EH (cell line): ENCODE measurements at regions not wholly inside any gene's neighbourhood (a gene's known extent, or its start where the extent isn't known, plus 50 kb on each side); places are given as distances from the start of the nearest gene placed in this dataset.
A peak's percentile ranks its signal among the peaks of the same experiment; 100 is the strongest.

Source experiments
- DNase-seq: peaks from one replicate; pipeline ENCODE4 v3.0.0-alpha.2; 2015; ENCODE audit warnings: low read depth

DNA sequence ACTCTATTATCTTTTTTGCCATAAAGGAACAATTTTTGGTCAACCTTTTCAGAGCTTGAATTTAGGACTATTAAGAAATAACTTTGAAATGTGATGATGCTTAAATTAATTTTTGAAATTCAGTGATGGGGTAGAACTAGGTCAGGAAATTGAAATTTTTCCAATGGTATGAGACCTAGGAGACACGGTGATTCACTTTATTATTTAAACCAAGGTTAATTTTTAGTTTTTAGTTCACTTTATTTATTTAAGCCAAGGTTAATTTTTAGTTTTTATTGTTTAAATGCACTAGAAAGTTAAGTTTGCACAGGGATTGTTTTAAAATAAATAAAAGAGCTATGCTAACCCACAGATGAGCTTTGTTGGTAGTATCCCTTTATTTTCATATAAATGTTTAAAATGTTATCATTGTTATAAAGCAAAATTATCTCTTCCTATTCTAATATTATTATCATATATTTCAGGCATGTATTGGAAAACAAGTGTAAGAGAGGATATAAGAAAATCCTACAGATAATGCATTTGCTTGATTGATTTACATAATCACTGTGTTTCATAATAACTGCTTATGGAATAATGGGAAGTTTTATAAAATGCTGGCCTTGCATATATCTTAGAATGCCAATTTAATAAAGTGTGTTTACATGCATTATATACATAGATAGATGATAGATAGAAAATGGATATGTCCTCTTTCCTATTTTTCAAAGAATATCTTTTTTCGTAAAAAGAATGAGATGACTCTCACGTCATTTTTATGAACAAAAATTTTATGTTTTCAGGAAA, 163.6 kb downstream of the HGF start:
- DNase-seq = no peak

DNA sequence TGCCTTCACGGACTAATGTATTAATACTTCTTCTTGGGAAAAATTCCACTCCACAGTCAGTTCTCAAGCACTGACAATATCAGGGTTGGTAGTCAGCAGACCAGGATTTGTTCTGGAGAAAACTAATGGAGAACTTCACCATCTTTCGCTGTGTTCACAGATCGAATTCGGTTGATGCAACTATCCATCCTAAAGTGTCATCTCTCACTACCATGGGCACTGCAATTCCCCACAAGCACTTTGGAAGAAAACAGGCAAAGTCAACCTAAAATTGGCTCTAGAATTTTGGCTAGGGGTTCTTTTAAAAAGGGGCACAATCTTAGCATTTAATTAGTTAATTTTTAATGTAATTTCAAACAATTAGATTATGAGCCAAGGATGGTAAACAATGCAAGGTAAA, 164.4 kb downstream of the HGF start:
- DNase-seq = no peak

DNA sequence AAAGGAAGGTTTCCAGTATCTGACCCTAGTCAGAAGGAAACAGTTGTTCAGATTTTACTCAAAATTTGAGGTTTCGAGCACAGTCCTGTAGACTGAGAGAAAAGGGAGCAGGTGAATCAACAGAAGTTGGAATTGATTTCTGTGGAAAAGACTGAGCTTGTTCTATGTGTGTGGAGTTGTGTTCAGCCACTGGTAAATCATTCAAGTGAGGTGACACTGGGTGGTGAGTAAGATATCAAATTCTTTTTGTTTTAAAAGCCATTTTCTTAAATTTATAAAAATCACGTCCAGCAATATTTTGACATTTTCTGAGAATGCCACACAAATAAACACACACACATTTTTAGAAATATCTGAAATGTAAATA, 165.1 kb downstream of the HGF start:
- no peak for DNase-seq

DNA sequence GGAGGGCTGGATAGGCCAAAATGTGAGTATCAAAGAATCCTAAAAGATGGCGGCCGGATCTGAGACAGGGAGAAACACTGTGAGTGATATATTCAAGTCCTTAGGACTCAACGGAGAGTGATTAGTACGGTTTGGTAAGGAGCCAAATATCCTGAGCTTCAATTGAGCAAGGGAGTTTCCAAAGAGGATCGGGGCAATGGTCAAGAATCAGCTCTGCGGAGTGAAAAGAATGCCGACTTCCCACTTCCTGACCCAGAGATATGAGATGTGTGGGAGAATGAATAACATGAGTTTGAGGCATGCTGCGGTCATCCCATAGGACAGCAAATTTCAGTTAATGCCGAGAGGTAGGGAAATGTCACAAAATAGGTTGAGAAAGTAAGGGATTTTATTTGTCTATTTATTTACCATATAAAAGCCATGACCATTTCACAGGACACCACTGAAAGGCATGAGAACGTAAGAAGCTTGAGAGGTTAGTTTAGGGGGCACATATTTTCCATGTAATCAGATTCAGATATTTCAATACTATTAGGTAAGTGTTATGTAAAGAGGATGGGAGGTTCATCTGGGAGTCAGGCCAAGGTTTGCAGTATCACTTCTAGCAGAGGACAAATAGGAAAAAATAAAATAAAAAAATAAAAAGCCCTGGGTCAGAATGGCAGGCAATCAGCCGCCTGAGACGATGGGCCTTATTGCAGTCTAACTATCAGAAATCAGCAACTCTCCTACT, 165.6 kb downstream of the HGF start:
- DNase-seq = peak; percentile 61

- DNase-seq = peak; percentile 90
Measured at GRCh38 chr7:81600608-81601007, 169.2 kb downstream of the HGF start.

DNA sequence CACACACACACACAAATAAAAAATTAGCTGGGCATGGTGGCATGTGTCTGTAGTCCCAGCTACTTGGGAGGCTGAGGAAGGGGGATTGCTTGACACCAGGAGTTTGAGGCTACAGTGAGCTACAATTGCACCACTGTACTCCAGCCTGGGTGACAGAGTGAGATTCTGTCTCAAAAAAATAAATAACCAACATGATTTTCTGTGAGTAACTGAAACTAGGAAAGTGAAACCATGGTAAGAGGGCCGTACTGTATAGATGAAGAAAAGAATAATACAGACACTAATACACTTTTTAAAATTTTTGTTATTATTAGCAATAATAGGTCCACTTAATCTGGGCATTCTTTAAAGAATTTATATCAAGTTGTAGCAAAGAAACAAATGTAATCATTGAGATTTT, 170.9 kb downstream of the HGF start:
- DNase-seq = no peak

GRCh38 chr7:81594767-81595166, 175.1 kb downstream of the HGF start:
- DNase-seq = no peak

GRCh38 chr7:81590131-81590530, 179.7 kb downstream of the HGF start:
- no peak for DNase-seq

DNA sequence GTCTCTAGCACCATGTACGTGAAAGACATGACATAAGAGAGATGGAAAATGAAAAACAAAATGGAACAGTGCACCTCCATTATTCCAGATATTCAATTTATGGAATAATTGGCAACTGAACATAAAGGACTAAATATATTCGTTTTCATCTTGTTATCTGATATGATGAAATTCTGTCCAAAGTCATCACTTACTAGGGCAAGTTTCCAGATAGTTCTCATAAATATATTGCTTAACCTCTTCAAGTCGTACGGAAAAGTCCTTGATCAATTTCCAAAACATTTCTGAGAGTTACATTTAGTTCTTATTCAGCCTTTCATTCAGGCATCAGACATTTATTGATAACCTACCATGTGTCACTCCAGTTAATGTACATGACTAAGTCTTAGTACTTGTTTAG, 185.2 kb downstream of the HGF start:
- no peak for DNase-seq

DNA sequence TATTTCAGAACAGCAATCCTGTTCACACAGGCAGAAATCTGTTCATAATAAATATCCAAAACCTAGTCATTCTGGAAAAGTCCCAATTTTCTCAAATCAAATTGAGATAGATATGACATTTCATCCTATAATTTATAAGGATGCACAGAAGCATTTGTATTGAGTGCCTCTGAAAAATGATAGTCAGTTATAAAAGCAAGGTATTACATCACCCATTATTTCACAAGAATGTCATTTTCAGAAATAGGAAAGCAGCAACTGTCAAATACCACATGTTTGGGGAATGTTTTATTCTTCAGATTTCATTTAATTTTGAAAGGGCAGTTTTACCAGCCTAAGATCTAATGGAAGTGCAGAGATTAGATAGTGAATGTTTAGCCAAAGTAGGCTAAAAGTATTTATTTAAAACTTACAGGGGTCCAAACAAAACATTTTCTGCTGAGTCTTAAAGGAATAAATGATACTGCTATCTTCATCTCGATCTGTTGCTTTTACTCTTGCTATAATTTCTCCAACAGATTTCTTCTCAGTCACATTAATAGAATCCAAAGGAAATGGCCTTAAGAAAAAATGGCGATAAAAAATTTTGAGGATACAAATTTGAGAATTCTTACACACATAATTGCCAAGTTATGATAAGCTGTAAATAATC, 185.8 kb downstream of the HGF start:
- DNase-seq = peak; percentile 31

GRCh38 chr7:81583090-81583489, 186.8 kb downstream of the HGF start:
- DNase-seq = no peak

DNA sequence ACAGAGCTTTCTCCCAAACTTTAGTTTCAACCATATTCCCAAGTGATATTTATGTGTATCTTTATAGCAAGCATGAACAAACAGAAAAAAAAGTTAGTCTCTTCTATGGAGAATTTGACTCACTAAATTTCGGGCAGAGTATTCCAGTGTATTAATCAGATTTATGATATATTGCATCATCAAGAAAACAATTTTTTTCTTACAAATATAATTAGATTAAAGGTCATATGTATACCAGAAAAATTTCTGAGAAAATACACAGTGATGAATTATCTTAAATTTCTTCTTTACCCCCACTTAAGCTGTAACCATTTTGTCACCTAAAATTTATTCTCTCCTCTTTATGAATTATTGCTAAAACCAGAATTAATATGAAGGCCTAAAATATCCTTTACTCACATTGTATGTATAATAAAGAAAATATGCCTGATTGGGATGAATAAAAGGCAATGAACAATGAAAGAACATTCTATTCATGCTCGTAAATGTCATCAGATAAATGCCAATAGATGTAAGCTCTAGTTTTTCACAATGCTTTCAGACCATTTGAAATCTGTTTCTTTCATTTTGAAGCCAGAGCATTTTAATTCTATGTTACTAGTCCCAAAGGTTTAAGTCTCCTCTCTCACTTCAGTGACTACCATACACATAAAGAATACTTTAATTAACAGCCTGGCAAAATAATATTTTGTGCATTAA, 192.1 kb downstream of the HGF start:
- no peak for DNase-seq

- peak; percentile 41 for DNase-seq
Measured at GRCh38 chr7:81574723-81575326, 195.0 kb downstream of the HGF start.

DNA sequence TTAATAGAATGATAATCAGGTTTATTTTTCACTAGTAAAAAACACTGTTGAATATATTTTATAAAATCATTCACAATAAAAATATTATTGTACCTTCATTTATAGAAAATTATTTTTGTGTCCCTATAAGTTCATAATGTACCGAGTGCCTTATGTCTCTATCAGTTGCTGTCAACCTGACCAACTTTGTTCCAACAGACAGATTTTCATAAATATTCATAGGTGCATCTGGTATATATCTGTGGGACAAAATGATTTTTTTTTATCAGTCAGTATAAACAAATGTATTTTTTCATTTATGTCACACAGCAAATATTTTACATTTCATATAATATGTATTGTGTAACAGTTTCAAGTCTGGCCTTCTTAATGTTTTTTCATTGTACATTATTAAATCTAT, 195.9 kb downstream of the HGF start:
- no peak for DNase-seq

DNA sequence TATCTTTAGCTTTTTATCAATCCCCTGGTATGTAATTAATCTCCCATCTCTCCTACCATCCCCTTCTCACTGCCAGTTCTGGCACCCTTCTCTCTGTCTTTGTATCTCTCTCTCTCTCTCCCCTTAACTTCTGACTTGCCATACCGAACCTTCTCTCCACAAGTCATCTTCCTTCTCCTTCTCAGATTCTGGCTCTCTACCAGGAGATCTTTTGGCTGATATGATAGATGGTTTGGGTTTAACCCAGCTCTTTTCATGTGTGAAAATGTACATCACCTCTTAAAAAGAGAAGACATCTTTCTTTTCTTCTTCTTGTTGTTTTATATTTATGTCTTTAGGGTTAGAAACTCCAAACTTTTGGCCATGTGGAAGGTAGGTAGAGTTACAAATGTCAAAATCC, 196.7 kb downstream of the HGF start:
- peak; percentile 13 for DNase-seq

DNA sequence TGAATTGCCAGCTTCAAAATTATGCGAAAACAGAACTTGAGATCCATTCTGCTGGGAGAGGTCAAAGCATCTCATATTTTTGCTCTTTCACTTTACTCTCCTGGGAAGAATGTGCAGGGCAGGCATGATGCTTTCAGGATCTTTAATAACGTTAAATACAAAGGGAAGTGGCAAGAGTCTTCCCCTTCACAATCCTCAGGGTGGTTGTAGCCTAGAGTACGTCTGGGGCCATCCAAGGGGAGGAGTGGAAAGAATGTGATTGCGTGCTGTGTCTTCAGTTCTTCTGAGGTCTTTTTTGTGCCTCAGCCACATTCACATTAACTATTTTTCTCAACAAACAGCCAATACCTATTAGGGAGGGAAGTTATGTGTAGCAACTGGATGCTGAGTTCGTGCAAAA, 207.3 kb downstream of the HGF start:
- DNase-seq = peak; percentile 4

DNA sequence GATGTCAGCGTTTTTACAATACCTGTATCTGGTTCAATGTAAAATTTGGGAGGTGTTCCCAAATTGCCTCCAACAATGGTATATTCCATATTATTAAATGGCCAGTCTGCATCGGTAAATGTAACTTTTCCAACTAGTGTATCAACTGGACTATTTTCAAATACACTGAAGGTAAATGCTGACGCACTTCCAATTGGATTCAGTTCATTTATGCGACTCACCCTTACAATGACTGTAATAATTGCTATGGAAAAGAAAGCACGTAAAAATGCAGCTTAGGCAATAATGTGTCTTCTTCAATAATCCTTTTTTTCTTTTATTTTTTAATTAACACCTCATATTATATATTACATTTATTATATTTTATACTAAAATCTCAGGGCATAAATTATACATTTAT, 209.1 kb downstream of the HGF start:
- no peak for DNase-seq

DNA sequence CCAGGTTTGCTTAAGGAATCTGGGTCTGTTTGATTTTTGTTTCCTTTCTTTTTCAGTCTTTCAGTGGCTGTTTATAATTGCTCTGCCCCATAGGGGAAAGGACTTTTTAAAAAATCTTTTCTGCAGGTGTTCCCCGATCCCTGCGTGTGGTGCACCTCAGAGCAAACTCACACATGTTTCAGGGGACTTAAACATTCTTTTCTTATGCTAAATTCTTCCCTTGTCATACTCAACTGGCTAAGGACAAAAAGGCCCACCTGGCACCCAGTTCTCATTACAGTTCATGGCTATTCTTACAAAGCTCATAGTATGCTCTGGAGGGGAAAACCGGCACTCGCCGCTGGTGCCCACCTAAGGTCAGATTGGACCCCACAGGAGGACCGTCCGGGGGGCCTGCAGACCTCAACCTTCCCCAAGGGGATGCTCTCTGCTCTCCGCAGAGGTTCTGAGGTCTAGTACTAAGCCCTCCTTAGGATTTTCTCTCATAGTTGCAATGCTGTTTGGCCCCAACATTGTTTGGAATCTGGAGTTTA, 220.3 kb downstream of the HGF start:
- no peak for DNase-seq

DNA sequence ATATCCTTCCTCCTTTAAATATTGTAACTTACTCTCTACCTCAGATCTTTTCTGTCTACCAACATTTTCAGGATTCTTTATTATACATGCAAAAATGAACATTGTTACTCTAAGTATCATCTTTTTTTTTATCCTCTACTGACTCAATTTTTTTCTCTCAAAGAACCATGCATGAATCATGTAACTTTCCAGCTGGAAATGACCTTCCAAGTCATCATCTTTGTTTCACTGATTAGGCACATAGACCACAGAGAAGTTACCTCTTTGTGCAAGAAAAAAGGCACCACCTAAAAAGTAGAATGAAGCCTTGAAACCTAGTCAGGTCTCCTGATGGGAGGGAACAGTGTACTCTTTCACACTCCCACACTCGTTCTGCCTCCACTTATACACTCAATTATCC, 234.9 kb downstream of the HGF start:
- DNase-seq = no peak

DNA sequence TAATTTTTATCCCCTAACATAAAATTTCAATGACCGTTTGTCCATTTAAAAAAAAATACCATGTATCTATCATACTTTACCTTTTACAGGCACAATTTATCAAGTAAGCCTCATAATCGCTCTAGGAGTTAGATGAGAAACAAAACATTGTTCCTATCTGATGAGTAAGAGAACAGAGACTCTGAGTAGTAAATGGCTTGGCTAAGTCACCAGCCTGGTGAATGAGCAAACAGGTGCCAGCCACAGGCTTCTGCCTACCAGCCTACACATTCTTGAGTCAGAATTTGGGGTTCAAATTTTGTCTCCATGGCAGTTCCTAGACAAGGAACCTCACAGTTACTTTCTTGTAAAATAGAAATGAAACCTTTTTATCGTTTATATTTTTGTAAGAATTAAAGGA, 235.4 kb downstream of the HGF start:
- no peak for DNase-seq

DNA sequence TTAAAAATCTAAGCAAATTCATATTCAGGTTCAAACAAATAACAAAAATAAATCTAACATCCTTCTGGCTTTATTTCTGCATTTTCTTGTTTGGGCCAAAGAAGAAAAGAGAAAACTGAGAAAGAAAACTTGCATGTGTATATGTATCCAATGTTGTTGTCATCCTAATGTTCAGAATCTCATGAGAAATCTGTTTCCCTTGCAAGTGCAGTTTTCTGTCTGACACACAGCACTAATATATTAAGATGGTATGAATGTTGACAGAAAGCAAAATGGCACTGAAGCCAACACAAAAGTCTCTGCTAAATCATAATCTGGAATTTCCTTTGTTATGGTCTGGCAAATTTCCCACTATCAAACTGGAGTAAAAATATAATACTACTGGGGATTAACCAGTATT, 235.9 kb downstream of the HGF start:
- no peak for DNase-seq

GRCh38 chr7:81533426-81533825, 236.4 kb downstream of the HGF start:
- peak; percentile 39 for DNase-seq
